ENCODE measurements at regions not wholly inside any gene's neighbourhood (a gene's known extent, or its start where the extent isn't known, plus 50 kb on each side); places are given as distances from the start of the nearest gene placed in this dataset.

DNA sequence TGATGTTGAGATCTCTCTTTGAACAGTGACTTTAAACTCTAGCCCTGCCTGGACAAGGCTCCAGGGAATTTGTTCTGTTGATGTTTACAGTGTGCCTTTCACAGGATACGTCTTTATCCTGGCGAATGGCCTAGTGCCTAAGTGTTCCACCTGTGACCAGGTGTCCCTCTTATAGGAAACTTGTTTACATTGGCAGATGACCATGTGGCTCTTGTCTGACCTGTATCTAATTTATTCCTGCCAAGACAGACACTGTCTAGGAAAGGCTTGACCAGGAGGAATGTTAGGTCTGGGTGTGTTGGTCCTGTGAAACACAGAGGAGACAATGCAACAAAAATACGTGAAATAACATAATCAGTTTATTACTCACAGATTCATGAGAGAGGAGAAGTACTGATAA lies 875.6 kb downstream of the METTL15 start:
- TF ChIP-seq SRF (IDR thresholded peaks at IDR 0.05; ENCODE audit: low read depth) (no peak), EZH2 (IDR thresholded peaks at IDR 0.05) (no peak), ZNF274 (IDR thresholded peaks at IDR 0.05; ENCODE audit: low read depth, low read length) (no peak), CEBPB (IDR thresholded peaks at IDR 0.05; ENCODE audit: low read depth) (no peak), POLR2A (IDR thresholded peaks at IDR 0.05; ENCODE audit: borderline replicate concordance, extremely low read depth, insufficient read depth, insufficient read length) (no peak), SP1 (IDR thresholded peaks at IDR 0.05; ENCODE audit: low read depth) (no peak), JUND (IDR thresholded peaks at IDR 0.05) (no peak)
- TF ChIP-seq, protein P1, sequence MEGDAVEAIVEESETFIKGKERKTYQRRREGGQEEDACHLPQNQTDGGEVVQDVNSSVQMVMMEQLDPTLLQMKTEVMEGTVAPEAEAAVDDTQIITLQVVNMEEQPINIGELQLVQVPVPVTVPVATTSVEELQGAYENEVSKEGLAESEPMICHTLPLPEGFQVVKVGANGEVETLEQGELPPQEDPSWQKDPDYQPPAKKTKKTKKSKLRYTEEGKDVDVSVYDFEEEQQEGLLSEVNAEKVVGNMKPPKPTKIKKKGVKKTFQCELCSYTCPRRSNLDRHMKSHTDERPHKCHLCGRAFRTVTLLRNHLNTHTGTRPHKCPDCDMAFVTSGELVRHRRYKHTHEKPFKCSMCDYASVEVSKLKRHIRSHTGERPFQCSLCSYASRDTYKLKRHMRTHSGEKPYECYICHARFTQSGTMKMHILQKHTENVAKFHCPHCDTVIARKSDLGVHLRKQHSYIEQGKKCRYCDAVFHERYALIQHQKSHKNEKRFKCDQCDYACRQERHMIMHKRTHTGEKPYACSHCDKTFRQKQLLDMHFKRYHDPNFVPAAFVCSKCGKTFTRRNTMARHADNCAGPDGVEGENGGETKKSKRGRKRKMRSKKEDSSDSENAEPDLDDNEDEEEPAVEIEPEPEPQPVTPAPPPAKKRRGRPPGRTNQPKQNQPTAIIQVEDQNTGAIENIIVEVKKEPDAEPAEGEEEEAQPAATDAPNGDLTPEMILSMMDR (IDR thresholded peaks at IDR 0.05 in 2 of 3, conservative IDR thresholded peaks at IDR 0.05 in 1 of 3; ENCODE audit: borderline replicate concordance in 1 of 3, insufficient read depth in 1 of 3, low read depth in 2 of 3, low read length in 2 of 3), result no peak
